DND-41 (cell line): ENCODE measurements at regions not wholly inside any gene's neighbourhood (a gene's known extent, or its start where the extent isn't known, plus 50 kb on each side); places are given as distances from the start of the nearest gene placed in this dataset.

Experiments
- ATAC-seq: fragments of 200-7000 bp; cut with Tn5 transposase; 3 replicates; pipeline ENCODE4 v1.9.1; 2021; ENCODE audit warnings: low read depth; ENCODE audit not compliant: insufficient read depth
- DNase-seq: peaks from one replicate; pipeline ENCODE4 v3.0.0-alpha.2; 2020
- H2AFZ ChIP-seq: 2 replicates; pipeline ENCODE4 v1.6.0; 2012; ENCODE audit warnings: low read depth, low read length
- H3K27ac ChIP-seq: 2 replicates; pipeline ENCODE4 v1.5.1; 2012; ENCODE audit warnings: low read length, inconsistent platforms
- H3K27me3 ChIP-seq: fragments of 200-600 bp; sonication (generic); 2 replicates; pipeline ENCODE4 v1.6.0; 2012; ENCODE audit warnings: low read length, mild to moderate bottlenecking, inconsistent platforms; ENCODE audit not compliant: insufficient read depth, poor library complexity
- H3K36me3 ChIP-seq: 2 replicates; pipeline ENCODE4 v1.5.1; 2012; ENCODE audit warnings: low read length, inconsistent platforms; ENCODE audit not compliant: insufficient read depth
- H3K4me1 ChIP-seq: 2 replicates; pipeline ENCODE4 v1.5.1; 2012; ENCODE audit warnings: mild to moderate bottlenecking, low read length; ENCODE audit not compliant: insufficient read depth
- H3K4me2 ChIP-seq: 2 replicates; pipeline ENCODE4 v1.6.0; 2012; ENCODE audit warnings: mild to moderate bottlenecking, moderate library complexity, low read length, inconsistent platforms; ENCODE audit not compliant: insufficient read depth
- H3K4me3 ChIP-seq, 2 experiments: fragments of 200-600 bp in 1 of 2; shearing (Covaris generic) in 1 of 2; 2 replicates each; pipeline ENCODE4 v1.5.1; 2012 to 2016; ENCODE audit warnings: inconsistent platforms in 2 of 2, low read length in 2 of 2, mild to moderate bottlenecking in 2 of 2, low read depth in 1 of 2, moderate library complexity in 1 of 2
- H3K79me2 ChIP-seq: 2 replicates; pipeline ENCODE4 v1.6.0; 2012; ENCODE audit warnings: low read length, inconsistent platforms; ENCODE audit not compliant: insufficient read depth
- H3K9ac ChIP-seq: 2 replicates; pipeline ENCODE4 v1.6.0; 2012; ENCODE audit warnings: low read depth, mild to moderate bottlenecking, inconsistent platforms, low read length, moderate library complexity
- H3K9me3 ChIP-seq: 2 replicates; pipeline ENCODE4 v1.5.1; 2012; ENCODE audit warnings: low read length, moderate library complexity, mild to moderate bottlenecking, inconsistent platforms; ENCODE audit not compliant: insufficient read depth, severe bottlenecking
- H4K20me1 ChIP-seq: 2 replicates; pipeline ENCODE4 v1.6.0; 2012; ENCODE audit warnings: low read length; ENCODE audit not compliant: insufficient read depth
- CTCF ChIP-seq: IDR thresholded peaks from 2 replicates; pipeline ENCODE4 v1.5.1; 2012; ENCODE audit warnings: borderline replicate concordance, low read length, moderate library complexity, mild to moderate bottlenecking; ENCODE audit not compliant: poor library complexity, severe bottlenecking; ENCODE audit errors: extremely low read depth
- EZH2 ChIP-seq: IDR thresholded peaks from 3 replicates; pipeline ENCODE4 v1.6.1; 2012; ENCODE audit warnings: borderline replicate concordance, low read depth, mild to moderate bottlenecking, moderate library complexity, low read length, inconsistent platforms; ENCODE audit not compliant: severe bottlenecking

DNA sequence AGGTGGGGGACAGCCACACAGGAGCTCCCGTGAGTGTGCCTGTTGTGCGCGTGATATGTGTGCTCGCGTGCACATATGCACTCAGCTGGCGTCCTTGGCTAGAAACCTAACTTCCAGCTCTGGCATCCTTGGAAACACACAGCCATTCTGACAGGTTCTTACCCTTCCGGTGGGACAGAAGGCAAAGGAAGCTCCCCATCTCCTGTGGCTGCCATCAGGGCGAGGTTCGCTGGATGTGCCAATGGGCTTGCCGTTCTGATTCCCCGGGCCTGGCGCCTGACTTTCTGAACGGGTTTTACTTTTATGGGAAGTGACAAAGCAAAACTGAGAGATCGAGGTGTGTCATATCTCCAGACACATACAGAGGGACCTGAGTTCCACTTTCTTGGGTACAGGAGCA lies 124.7 kb downstream of the PAPOLA start:
- no peak for TF ChIP-seq CTCF
- no peak for TF ChIP-seq EZH2
- H3K27me3 ChIP-seq: peaks cover 7% of the 10 kb centered on the region
- DNase-seq (no peak), ATAC-seq (no peak)
- H3K9ac ChIP-seq: no peak overlapping the region
- no peaks in the 10 kb centered on the region for H4K20me1 ChIP-seq
- H3K4me1 ChIP-seq: no peaks in the 10 kb centered on the region
- H2AFZ ChIP-seq: no peak overlapping the region
- H3K27ac ChIP-seq: no peak overlapping the region
- H3K4me2 ChIP-seq: no peak overlapping the region
- no peak overlapping the region for H3K4me3 ChIP-seq
- no peaks in the 10 kb centered on the region for H3K79me2 ChIP-seq
- H3K9me3 ChIP-seq: no peaks in the 10 kb centered on the region
- H3K36me3 ChIP-seq: no peaks in the 10 kb centered on the region

DNA sequence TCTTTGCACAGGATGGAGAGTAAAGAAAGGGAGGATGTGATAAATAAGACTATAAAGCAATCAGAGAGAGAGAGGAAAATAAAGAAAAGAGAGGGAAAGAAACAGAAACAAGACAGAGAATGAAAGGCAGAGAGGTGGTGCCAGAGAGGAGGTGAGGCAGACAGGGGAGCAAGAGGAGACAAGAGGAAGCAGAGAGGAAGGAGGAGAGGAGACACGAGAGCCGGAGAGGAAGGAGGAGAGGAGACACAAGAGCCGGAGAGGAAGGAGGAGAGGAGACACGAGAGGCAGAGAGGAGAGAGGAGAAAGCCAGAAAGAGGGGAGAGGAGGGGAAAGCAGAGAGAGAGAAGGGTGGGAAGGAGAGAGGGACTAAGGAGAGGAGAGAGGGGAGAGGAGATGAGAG lies 125.2 kb downstream of the PAPOLA start:
- Histone ChIP-seq H3K4me3 (no peak overlapping the region), H3K79me2 (no peaks in the 10 kb centered on the region), H3K4me1 (no peaks in the 10 kb centered on the region), H2AFZ (no peak overlapping the region), H3K27me3 (peaks cover 7% of the 10 kb centered on the region), H3K9ac (no peak overlapping the region), H3K36me3 (no peaks in the 10 kb centered on the region), H3K27ac (no peak overlapping the region), H4K20me1 (no peaks in the 10 kb centered on the region), H3K4me2 (no peak overlapping the region), H3K9me3 (no peaks in the 10 kb centered on the region)
- DNase-seq (no peak), ATAC-seq (no peak)
- TF ChIP-seq EZH2 (no peak), CTCF (no peak)

DNA sequence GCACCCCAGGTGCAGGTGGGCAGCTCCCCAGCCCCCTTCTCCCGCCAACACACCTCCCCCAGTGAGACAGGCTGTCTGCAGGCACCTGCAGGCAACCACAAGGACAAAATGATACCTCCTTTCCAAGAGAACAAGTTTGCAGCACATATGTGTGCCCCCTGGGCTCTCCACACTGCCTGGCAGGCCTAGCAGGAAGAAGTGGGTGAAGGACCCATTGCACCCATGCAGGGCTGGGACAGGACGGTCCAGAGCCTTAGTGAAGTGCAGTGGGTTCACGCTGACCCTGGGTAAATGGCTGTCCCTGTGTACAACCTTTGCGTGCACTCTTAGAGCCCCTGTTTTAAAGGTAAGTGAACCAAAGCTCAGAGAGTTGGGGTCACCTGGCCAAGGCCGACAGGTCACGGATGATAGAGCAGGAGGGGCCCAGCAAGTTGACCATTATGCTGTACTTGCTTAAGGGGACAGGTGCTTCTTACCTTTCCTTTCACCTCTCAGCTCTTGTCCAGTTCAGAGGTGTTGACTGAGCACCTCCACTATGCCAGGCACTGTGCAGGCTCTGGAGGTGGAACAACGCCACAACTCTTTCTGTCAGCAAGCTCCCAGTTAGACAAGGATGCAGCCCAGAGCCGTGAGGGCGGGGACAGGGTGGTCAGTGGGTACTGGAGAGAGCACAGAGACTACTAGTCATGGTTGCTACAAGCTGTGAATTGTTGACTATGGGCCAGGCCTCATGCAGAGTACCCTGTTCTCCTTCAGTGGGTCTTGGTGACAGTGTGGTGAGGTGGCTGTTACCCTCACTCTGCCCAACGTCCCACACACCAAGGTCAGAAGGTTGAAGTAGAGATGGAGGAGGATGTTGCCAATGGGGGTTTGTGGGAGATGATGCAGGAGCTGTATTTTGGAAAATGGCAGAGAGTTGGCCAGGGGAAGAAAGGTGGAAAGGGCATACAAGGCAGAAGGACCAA lies 125.9 kb downstream of the PAPOLA start:
- no peak overlapping the region for H2AFZ ChIP-seq
- ATAC-seq: no peak

More for the DNA sequence above, 125.9 kb downstream of the PAPOLA start:
- DNase-seq: no peak
- TF ChIP-seq EZH2 (no peak), CTCF (no peak)
- H3K4me1 ChIP-seq: no peaks in the 10 kb centered on the region
- no peak overlapping the region for H3K27ac ChIP-seq
- H3K36me3 ChIP-seq: no peaks in the 10 kb centered on the region
- H3K79me2 ChIP-seq: no peaks in the 10 kb centered on the region
- no peak overlapping the region for H3K9ac ChIP-seq
- H3K4me3 ChIP-seq: no peak overlapping the region
- H3K27me3 ChIP-seq: peaks cover 7% of the 10 kb centered on the region
- H3K4me2 ChIP-seq: no peak overlapping the region
- no peaks in the 10 kb centered on the region for H3K9me3 ChIP-seq
- H4K20me1 ChIP-seq: no peaks in the 10 kb centered on the region
